Ovary (tissue), 7 donors: ENCODE measurements at regions not wholly inside any gene's neighbourhood (a gene's known extent, or its start where the extent isn't known, plus 50 kb on each side); places are given as distances from the start of the nearest gene placed in this dataset.

ENCODE experiments used
- DNase-seq, 5 donors: peaks; one replicate each; pipeline ENCODE4 v3.0.0-alpha.2; 2019 to 2020
- H3K27ac ChIP-seq, 2 donors: fragments of 200-600 bp; one replicate each; pipeline versions ENCODE4 v1.5.1 to v1.8.0; 2019 to 2022
- H3K27me3 ChIP-seq: fragments of 200-600 bp; one replicate; pipeline ENCODE4 v1.8.0; 2022
- H3K36me3 ChIP-seq: fragments of 200-600 bp; sonication (generic); one replicate; pipeline ENCODE4 v1.5.1; 2019
- H3K4me1 ChIP-seq: one replicate; pipeline ENCODE4 v1.8.1; 2013; ENCODE audit warnings: mild to moderate bottlenecking, moderate library complexity; ENCODE audit not compliant: insufficient read depth
- H3K4me3 ChIP-seq: fragments of 200-600 bp; sonication (generic); one replicate; pipeline ENCODE4 v1.5.1; 2017
- H3K9me3 ChIP-seq, 2 donors: fragments of 200-600 bp in 1 of 2; sonication (generic) in 1 of 2; one replicate each; pipeline versions ENCODE4 v1.5.1 to v1.8.1; 2013 to 2019; ENCODE audit warnings: mild to moderate bottlenecking in 1 of 2, moderate library complexity in 1 of 2
- CTCF ChIP-seq, 3 donors: fragments of 450-650 bp in 2 of 3; fragments of 200-600 bp in 1 of 3; IDR thresholded peaks; one replicate each; pipeline versions ENCODE4 v1.5.1 to v1.8.0; 2016 to 2022; ENCODE audit warnings: antibody characterized with exemption in 3 of 3, mild to moderate bottlenecking in 1 of 3
- EP300 ChIP-seq: sonication (generic); formaldehyde crosslinking; IDR thresholded peaks from one replicate; pipeline ENCODE4 v1.6.1; 2017; ENCODE audit warnings: antibody characterized with exemption
- POLR2A ChIP-seq: fragments of 450-650 bp; IDR thresholded peaks from one replicate; pipeline ENCODE4 v1.6.1; 2017; ENCODE audit warnings: antibody characterized with exemption, mild to moderate bottlenecking, moderate library complexity
- WGBS, 3 donors: extraction: QIAGEN DNeasy Blood & Tissue Kit in 1 of 3; methylation state at CpG; one replicate each; pipeline versions ENCODE4 v1.1.5 to v1.1.7; 2013 to 2017; 5-methylcytosine and 5-hydroxymethylcytosine counted together
- intact Hi-C, 4 donors: fragments of 100-400 bp; cut with DNase I; formaldehyde crosslinking; loops; one replicate each; pipeline versions ENCODE4 v1.11.0 to v1.15.1; 2022 to 2023
- donor health status: DM: no; HTN: no; CAD: no; lungs with moderate emphysema.
- donor health status: DM: no; HTN: no; CAD: no.
- donor health status: Bipolar disorder and iron deficiency.
- donor health status: DM: no; HTN: no; CAD: no.
- donor health status: DM: yes; HTN: yes; CAD: no.

GRCh38 chr9:18068900-18069299 is 405.1 kb upstream of the ADAMTSL1 start:
- Histone ChIP-seq H3K4me1 (peaks cover 5% of the 10 kb centered on the region), H3K4me3 (no peak overlapping the region), H3K27me3 (no peaks in the 10 kb centered on the region), H3K27ac (no peak overlapping the region), H3K9me3 (no peaks in the 10 kb centered on the region), H3K36me3 (no peaks in the 10 kb centered on the region)
- 92 to 93% (median 93%) methylated on average over 3 of the region's 3 CpGs for WGBS, 3 donors
- DNase-seq, result no peak
- intact Hi-C loops, result no loop called here
- no peak for TF ChIP-seq POLR2A
- no peak for TF ChIP-seq CTCF (IDR thresholded peaks at IDR 0.05)
- TF ChIP-seq EP300, result no peak

- 24 to 37% (median 26%) methylated on average over 6 of the region's 6 CpGs for WGBS, 3 donors
- Histone ChIP-seq H3K36me3 (no peaks in the 10 kb centered on the region), H3K4me3 (no peak overlapping the region), H3K27ac (no peak overlapping the region), H3K27me3 (no peaks in the 10 kb centered on the region), H3K4me1 (peaks cover 10% of the 10 kb centered on the region), H3K9me3 (no peaks in the 10 kb centered on the region)
- intact Hi-C loops, result no loop called here
- TF ChIP-seq EP300, result no peak
- no peak for TF ChIP-seq POLR2A
- TF ChIP-seq CTCF (IDR thresholded peaks at IDR 0.05), result no peak
- no peak for DNase-seq
Observed at GRCh38 chr9:18071651-18072060, 402.3 kb upstream of the ADAMTSL1 start.

GRCh38 chr9:18073002-18073401 is 401.0 kb upstream of the ADAMTSL1 start:
- DNase-seq, result no peak
- Histone ChIP-seq H3K4me1 (peaks cover 10% of the 10 kb centered on the region), H3K27me3 (no peaks in the 10 kb centered on the region), H3K9me3 (no peaks in the 10 kb centered on the region), H3K36me3 (no peaks in the 10 kb centered on the region), H3K27ac (no peak overlapping the region), H3K4me3 (no peak overlapping the region)
- WGBS, 3 donors, result 50 to 68% (median 67%) methylated on average over 4 of the region's 4 CpGs
- intact Hi-C loops, result no loop called here
- TF ChIP-seq POLR2A (no peak), EP300 (no peak), CTCF (IDR thresholded peaks at IDR 0.05) (no peak)

- H3K4me1 ChIP-seq, result peaks cover 10% of the 10 kb centered on the region
- intact Hi-C loops, result no loop called here
- no peak for DNase-seq
- no peaks in the 10 kb centered on the region for H3K9me3 ChIP-seq
- H3K27me3 ChIP-seq, result no peaks in the 10 kb centered on the region
- H3K4me3 ChIP-seq, result no peak overlapping the region
- WGBS, 3 donors, result 12 to 25% (median 14%) methylated on average over 3 of the region's 3 CpGs
- TF ChIP-seq CTCF (IDR thresholded peaks at IDR 0.05), result no peak
- TF ChIP-seq EP300, result no peak
- TF ChIP-seq POLR2A, result no peak
- no peak overlapping the region for H3K27ac ChIP-seq
- H3K36me3 ChIP-seq, result no peaks in the 10 kb centered on the region
Observed at GRCh38 chr9:18074041-18074440, 399.9 kb upstream of the ADAMTSL1 start.
